HepG2 (cell line): ENCODE measurements at regions not wholly inside any gene's neighbourhood (a gene's known extent, or its start where the extent isn't known, plus 50 kb on each side); places are given as distances from the start of the nearest gene placed in this dataset.

Experiments
- ADNP ChIP-seq: sonication (generic); formaldehyde crosslinking; IDR thresholded peaks from 2 replicates; pipeline ENCODE4 v1.4.0; 2020; ENCODE audit warnings: missing genetic modification reagents
- ELF1 ChIP-seq: sonication (generic); formaldehyde crosslinking; IDR thresholded peaks from 2 replicates; pipeline ENCODE4 v1.4.0; 2020; ENCODE audit warnings: missing genetic modification reagents

DNA sequence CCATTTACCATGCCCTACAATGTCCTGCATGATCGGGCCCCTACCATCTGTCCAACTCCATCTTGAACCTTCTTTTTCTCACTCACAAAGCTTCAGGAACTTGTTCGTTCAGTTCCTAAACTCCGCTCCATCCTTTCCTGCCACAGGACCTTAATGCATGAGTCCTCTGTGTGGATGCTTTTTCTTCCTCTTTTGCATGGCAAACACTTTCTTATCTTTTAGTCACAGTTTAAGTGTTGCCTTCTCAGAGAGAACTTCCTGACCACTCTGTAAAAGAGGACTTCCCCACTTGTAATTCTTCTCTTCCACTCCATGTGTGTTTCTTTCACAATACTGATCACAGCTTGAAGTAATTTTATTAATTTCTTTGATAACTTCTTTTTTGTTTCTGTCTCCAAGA is 54.4 kb upstream of the ETV6 start:
- TF ChIP-seq ADNP (no peak), ELF1 (CRISPR knock-in tag) (no peak)
